Stomach (tissue), 4 donors: ENCODE measurements at regions not wholly inside any gene's neighbourhood (a gene's known extent, or its start where the extent isn't known, plus 50 kb on each side); places are given as distances from the start of the nearest gene placed in this dataset.

Experiments
- CTCF ChIP-seq, 7 experiments: fragments of 450-650 bp in 4 of 7; fragments of 200-600 bp in 3 of 7; sonication (generic) in 3 of 7; IDR thresholded peaks; one replicate each; pipeline ENCODE4 v1.5.1; 2016 to 2019; ENCODE audit warnings: antibody characterized with exemption in 7 of 7, control low read depth in 2 of 7, mild to moderate bottlenecking in 1 of 7
- POLR2AphosphoS5 ChIP-seq, 3 donors: sonication (generic); formaldehyde crosslinking; IDR thresholded peaks; one replicate each; pipeline ENCODE4 v1.6.1; 2016; ENCODE audit warnings: antibody characterized with exemption in 3 of 3

- TF ChIP-seq POLR2AphosphoS5 (IDR thresholded peaks at IDR 0.05) (no peak), CTCF (IDR thresholded peaks at IDR 0.05) (no peak)
These were observed 196.7 kb upstream of the KLF3 start for GRCh38 chr4:38467296-38467695.
